ENCODE measurements at regions not wholly inside any gene's neighbourhood (a gene's known extent, or its start where the extent isn't known, plus 50 kb on each side); places are given as distances from the start of the nearest gene placed in this dataset.

- DNase-seq (ENCODE audit: low spot score) = no peak
These were observed 235.0 kb upstream of the ARGLU1 start for GRCh38 chr13:106802917-106803316.

- DNase-seq (ENCODE audit: low spot score) = no peak
These were observed 231.9 kb upstream of the ARGLU1 start for GRCh38 chr13:106799781-106800335.

- no peak for DNase-seq (ENCODE audit: low spot score)
These were observed 229.2 kb upstream of the ARGLU1 start for GRCh38 chr13:106797081-106797640.

- no peak for DNase-seq (ENCODE audit: low spot score)
These were observed 228.5 kb upstream of the ARGLU1 start for GRCh38 chr13:106796280-106797047.

- DNase-seq (ENCODE audit: low spot score) = no peak
These were observed 227.9 kb upstream of the ARGLU1 start for GRCh38 chr13:106795847-106796246.

- no peak for DNase-seq (ENCODE audit: low spot score)
These were observed 226.2 kb upstream of the ARGLU1 start for GRCh38 chr13:106794117-106794516.

GRCh38 chr13:106789911-106790310, 222.0 kb upstream of the ARGLU1 start:
- DNase-seq (ENCODE audit: low spot score) = no peak

- no peak for DNase-seq (ENCODE audit: low spot score)
These were observed 218.1 kb upstream of the ARGLU1 start for GRCh38 chr13:106786006-106786563.

GRCh38 chr13:106774621-106775020, 206.7 kb upstream of the ARGLU1 start:
- DNase-seq (ENCODE audit: low spot score) = no peak

- DNase-seq (ENCODE audit: low spot score) = no peak
These were observed 204.2 kb upstream of the ARGLU1 start for GRCh38 chr13:106772006-106772601.

- no peak for DNase-seq (ENCODE audit: low spot score)
These were observed 201.1 kb upstream of the ARGLU1 start for GRCh38 chr13:106768991-106769390.

- no peak for DNase-seq (ENCODE audit: low spot score)
These were observed 194.8 kb upstream of the ARGLU1 start for GRCh38 chr13:106762708-106763107.

GRCh38 chr13:106756446-106756845, 188.5 kb upstream of the ARGLU1 start:
- DNase-seq (ENCODE audit: low spot score) = no peak

- DNase-seq (ENCODE audit: low spot score) = no peak
These were observed 187.6 kb upstream of the ARGLU1 start for GRCh38 chr13:106755542-106755941.

GRCh38 chr13:106753251-106753650, 185.3 kb upstream of the ARGLU1 start:
- DNase-seq (ENCODE audit: low spot score) = no peak

GRCh38 chr13:106752584-106753170, 184.7 kb upstream of the ARGLU1 start:
- no peak for DNase-seq (ENCODE audit: low spot score)

- DNase-seq (ENCODE audit: low spot score) = no peak
These were observed 180.8 kb upstream of the ARGLU1 start for GRCh38 chr13:106748785-106749184.

GRCh38 chr13:106744516-106744915, 176.6 kb upstream of the ARGLU1 start:
- no peak for DNase-seq (ENCODE audit: low spot score)

- DNase-seq (ENCODE audit: low spot score) = no peak
These were observed 170.3 kb upstream of the ARGLU1 start for GRCh38 chr13:106738186-106738678.

GRCh38 chr13:106736941-106737340, 169.0 kb upstream of the ARGLU1 start:
- DNase-seq (ENCODE audit: low spot score) = no peak

- DNase-seq (ENCODE audit: low spot score) = no peak
These were observed 166.3 kb upstream of the ARGLU1 start for GRCh38 chr13:106734198-106734597.

- no peak for DNase-seq (ENCODE audit: low spot score)
These were observed 155.1 kb upstream of the ARGLU1 start for GRCh38 chr13:106723036-106723435.

All from AG20443 (cell line).